Stimulated activated naive CD8-positive, alpha-beta T cell treated with anti-CD3 and anti-CD28 coated beads, Interleukin-15, Interleukin-2, amounts not matched to agents 100 ng/mL and 50 ng/mL, for 24 hours (primary cell): ENCODE measurements at regions not wholly inside any gene's neighbourhood (a gene's known extent, or its start where the extent isn't known, plus 50 kb on each side); places are given as distances from the start of the nearest gene placed in this dataset.
A peak's percentile ranks its signal among the peaks of the same experiment; 100 is the strongest.

Source experiments
- H3K27ac Mint-ChIP-seq: one replicate; pipeline ENCODE4 v1.8.0; 2021; ENCODE audit warnings: mild to moderate bottlenecking, mixed read lengths
- H3K27me3 Mint-ChIP-seq: one replicate; pipeline ENCODE4 v1.8.0; 2021; ENCODE audit warnings: mixed read lengths
- H3K36me3 Mint-ChIP-seq: one replicate; pipeline ENCODE4 v1.8.0; 2021; ENCODE audit warnings: low read depth, mixed read lengths
- H3K4me1 Mint-ChIP-seq: one replicate; pipeline ENCODE4 v1.8.0; 2021; ENCODE audit warnings: low read depth, mixed read lengths
- H3K4me3 Mint-ChIP-seq: one replicate; pipeline ENCODE4 v1.8.0; 2021; ENCODE audit warnings: mild to moderate bottlenecking, mixed read lengths
- H3K9me3 Mint-ChIP-seq: one replicate; pipeline ENCODE4 v1.8.0; 2021; ENCODE audit warnings: mixed read lengths

- Mint-ChIP-seq H3K36me3 (no peaks in the 10 kb centered on the region), H3K4me1 (peaks cover 15% of the 10 kb centered on the region), H3K27me3 (peaks cover 61% of the 10 kb centered on the region)
Observed at GRCh38 chr11:43561832-43562231, 118.7 kb upstream of the HSD17B12 start.

GRCh38 chr11:43567396-43567975 is 113.1 kb upstream of the HSD17B12 start:
- Mint-ChIP-seq H3K27me3 (peaks cover 65% of the 10 kb centered on the region), H3K9me3 (no peaks in the 10 kb centered on the region), H3K27ac (no peak overlapping the region), H3K36me3 (no peaks in the 10 kb centered on the region), H3K4me1 (no peaks in the 10 kb centered on the region), H3K4me3 (no peak overlapping the region)

More at GRCh38 chr11:43561832-43562231, 118.7 kb upstream of the HSD17B12 start:
- H3K4me3 Mint-ChIP-seq: no peak overlapping the region
- no peak overlapping the region for H3K27ac Mint-ChIP-seq
- no peaks in the 10 kb centered on the region for H3K9me3 Mint-ChIP-seq

DNA sequence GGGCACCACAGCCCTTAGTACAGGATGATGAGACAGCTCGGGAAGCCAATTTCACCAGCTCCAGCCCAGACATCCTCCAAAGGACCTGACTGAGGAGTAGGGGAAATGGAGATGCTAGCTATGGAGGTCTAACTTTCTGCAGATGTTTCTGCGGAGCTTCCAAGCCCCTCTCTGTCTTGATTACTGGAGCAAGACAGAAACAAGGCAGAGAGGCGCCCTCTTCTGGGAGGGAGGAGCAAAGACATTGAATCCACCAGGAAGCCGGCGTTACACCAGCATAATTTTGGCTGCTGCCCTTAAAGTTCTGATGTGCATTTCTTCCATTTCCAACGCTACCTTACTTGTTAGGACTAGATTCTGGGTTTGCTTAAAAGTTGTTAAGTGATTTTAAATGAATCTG is 107.3 kb upstream of the HSD17B12 start:
- Mint-ChIP-seq H3K27me3 (peaks cover 100% of the 10 kb centered on the region), H3K4me3 (no peak overlapping the region), H3K9me3 (no peaks in the 10 kb centered on the region), H3K27ac (no peak overlapping the region), H3K4me1 (peaks cover 30% of the 10 kb centered on the region), H3K36me3 (no peaks in the 10 kb centered on the region)

GRCh38 chr11:43573873-43574272 is 106.7 kb upstream of the HSD17B12 start:
- peaks cover 99% of the 10 kb centered on the region for H3K27me3 Mint-ChIP-seq
- H3K4me3 Mint-ChIP-seq: no peak overlapping the region
- H3K36me3 Mint-ChIP-seq: no peaks in the 10 kb centered on the region
- no peaks in the 10 kb centered on the region for H3K9me3 Mint-ChIP-seq
- H3K27ac Mint-ChIP-seq: no peak overlapping the region
- H3K4me1 Mint-ChIP-seq: peaks cover 32% of the 10 kb centered on the region

GRCh38 chr11:43574411-43574810 is 106.1 kb upstream of the HSD17B12 start:
- Mint-ChIP-seq H3K27me3 (peaks cover 97% of the 10 kb centered on the region), H3K27ac (no peak overlapping the region), H3K4me3 (no peak overlapping the region)

DNA sequence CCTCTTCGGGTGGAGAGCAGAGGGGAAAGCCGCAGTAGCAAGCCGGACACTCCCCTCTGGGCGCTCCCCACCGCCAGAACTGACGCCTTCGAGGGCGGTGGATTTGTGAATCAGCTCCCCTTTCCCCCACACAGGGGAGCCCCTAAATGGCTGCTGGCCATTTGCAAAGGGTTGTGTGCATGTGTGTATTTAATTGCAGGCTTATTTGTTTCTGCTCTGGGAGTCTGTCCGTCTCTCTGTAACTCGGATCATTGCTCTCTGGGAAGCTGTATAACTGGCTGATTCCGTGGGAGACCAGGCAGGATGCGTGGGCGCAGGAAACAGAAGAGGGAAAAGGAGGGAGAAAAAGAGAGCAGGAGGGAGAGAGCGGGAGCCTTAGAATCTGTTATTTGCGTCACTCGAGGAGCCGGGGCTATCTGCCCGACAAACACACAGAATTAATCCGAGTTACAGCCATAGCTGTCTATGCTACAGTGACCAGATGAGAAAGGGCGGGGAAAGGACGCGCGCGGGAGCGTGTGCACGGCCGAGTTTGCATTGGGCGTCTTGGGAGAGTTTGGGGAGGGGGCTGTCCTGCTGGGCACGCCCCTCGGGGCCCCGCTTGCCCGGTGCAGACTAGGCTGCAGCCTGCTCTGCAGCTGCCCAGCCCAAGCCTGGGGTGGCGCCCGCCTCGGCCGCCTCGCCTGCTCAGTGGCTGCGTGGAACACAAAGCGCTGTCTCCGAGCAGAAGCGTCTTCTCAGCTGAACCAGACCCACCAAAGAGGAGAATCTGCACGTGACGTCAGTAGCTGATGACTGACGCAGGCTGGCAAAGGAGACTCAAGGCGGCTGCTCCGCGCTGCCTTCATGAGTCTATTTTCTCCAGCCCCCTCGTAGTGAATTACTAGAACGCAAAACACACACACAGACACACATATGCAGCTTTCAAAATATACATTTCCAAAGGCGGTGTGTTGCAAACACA is 105.3 kb upstream of the HSD17B12 start:
- no peak overlapping the region for H3K27ac Mint-ChIP-seq
- H3K36me3 Mint-ChIP-seq: no peaks in the 10 kb centered on the region
- H3K4me3 Mint-ChIP-seq: peak overlapping the region; percentile 36
- peaks cover 43% of the 10 kb centered on the region for H3K4me1 Mint-ChIP-seq
- H3K27me3 Mint-ChIP-seq: peaks cover 94% of the 10 kb centered on the region
- no peaks in the 10 kb centered on the region for H3K9me3 Mint-ChIP-seq

More at GRCh38 chr11:43574411-43574810, 106.1 kb upstream of the HSD17B12 start:
- Mint-ChIP-seq H3K9me3 (no peaks in the 10 kb centered on the region), H3K4me1 (peaks cover 36% of the 10 kb centered on the region), H3K36me3 (no peaks in the 10 kb centered on the region)

- Mint-ChIP-seq H3K36me3 (no peaks in the 10 kb centered on the region), H3K27me3 (peaks cover 94% of the 10 kb centered on the region), H3K4me1 (peaks cover 50% of the 10 kb centered on the region), H3K4me3 (peak overlapping the region; percentile 32), H3K9me3 (no peaks in the 10 kb centered on the region), H3K27ac (no peak overlapping the region)
Observed at GRCh38 chr11:43575913-43576310, 104.6 kb upstream of the HSD17B12 start.

GRCh38 chr11:43576320-43576802 is 104.2 kb upstream of the HSD17B12 start:
- Mint-ChIP-seq H3K9me3 (no peaks in the 10 kb centered on the region), H3K27me3 (peaks cover 92% of the 10 kb centered on the region), H3K4me3 (peak overlapping the region; percentile 18), H3K27ac (peak overlapping the region; percentile 41), H3K4me1 (peaks cover 50% of the 10 kb centered on the region), H3K36me3 (no peaks in the 10 kb centered on the region)

GRCh38 chr11:43576803-43577521 is 103.6 kb upstream of the HSD17B12 start:
- Mint-ChIP-seq H3K9me3 (no peaks in the 10 kb centered on the region), H3K27me3 (peaks cover 92% of the 10 kb centered on the region), H3K4me1 (peaks cover 56% of the 10 kb centered on the region), H3K4me3 (no peak overlapping the region), H3K36me3 (no peaks in the 10 kb centered on the region), H3K27ac (peak overlapping the region; percentile 41)

- H3K4me1 Mint-ChIP-seq: peaks cover 61% of the 10 kb centered on the region
- no peaks in the 10 kb centered on the region for H3K36me3 Mint-ChIP-seq
- H3K27ac Mint-ChIP-seq: peak overlapping the region; percentile 51
- no peak overlapping the region for H3K4me3 Mint-ChIP-seq
- no peaks in the 10 kb centered on the region for H3K9me3 Mint-ChIP-seq
- peaks cover 92% of the 10 kb centered on the region for H3K27me3 Mint-ChIP-seq
Observed at GRCh38 chr11:43577566-43578264, 102.8 kb upstream of the HSD17B12 start.

DNA sequence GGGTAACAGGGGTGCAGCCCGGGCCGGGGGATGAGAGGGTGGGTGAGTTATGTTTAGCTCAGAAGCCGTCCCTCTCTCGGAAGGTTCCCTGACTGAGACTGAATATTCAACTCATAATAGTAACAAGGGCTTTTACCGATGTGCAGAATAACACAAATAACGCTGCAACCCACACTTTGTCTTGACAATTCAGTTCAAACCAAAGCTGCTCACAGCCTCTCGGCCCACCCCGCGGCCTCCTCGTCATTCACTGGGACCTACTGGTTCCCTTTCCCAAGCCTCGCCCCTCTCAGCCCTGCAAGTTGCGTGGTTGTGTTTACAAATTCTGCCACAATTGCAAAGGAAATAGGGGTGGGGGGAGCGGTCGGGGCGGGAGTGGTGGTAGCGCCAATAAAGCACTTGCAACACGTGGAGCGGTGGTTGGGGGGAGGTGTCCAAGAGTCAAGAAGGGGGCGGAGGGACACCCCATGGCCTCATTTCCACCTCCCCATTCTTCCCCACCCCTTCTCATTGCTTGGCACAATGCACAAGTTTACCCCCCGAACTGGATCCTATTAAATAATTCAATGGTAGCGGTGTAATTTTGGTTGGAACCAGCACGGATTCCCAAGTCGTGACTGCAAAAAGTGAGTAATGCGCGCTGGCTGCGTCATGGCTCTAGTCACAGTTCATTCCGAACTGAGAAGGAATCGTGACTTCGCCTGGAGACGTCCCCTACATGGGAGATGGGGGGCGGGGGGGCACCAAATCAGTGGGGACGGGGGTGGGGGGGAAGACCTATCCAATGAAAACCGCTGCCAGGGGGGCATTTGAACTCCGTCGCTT is 102.0 kb upstream of the HSD17B12 start:
- no peaks in the 10 kb centered on the region for H3K36me3 Mint-ChIP-seq
- H3K9me3 Mint-ChIP-seq: no peaks in the 10 kb centered on the region
- no peak overlapping the region for H3K27ac Mint-ChIP-seq
- H3K4me3 Mint-ChIP-seq: peak overlapping the region; percentile 82
- peaks cover 61% of the 10 kb centered on the region for H3K4me1 Mint-ChIP-seq
- peaks cover 91% of the 10 kb centered on the region for H3K27me3 Mint-ChIP-seq

DNA sequence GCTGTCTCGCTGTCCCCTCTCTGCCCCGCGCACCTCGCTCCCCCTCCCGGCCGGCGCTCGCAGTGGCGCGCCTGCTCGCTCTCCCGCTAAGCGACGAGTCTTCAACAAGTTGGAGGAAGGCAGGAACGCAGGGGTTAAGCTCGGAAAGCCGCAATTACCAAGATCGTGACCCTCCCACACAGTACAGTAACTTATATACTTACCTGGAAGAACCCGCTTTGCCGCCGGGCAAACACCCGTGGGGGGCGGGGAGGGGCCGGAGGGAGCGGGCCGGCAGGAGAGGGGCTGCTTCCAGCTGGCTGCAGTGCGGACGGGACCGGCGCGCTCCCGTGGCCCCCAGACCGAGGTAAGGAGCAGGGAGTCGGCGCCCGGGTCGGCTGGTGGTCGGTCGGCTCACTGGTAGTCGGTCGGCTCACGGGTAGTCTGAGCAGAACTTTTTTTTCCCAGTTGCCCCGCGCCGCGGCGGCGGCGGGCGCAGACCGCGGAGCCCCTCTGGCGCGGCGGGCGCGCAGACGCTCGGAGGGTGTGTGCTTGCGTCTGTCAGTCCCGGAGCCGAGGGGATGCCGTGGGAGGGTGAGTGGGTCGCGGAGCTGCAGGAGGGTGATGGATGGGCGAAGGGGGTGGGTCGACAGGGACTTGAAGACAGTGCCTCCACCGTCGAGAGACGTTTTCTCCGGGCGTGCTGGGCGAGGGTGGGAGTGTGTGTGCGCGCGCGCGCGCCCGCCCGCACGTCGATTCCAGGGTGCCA is 101.2 kb upstream of the HSD17B12 start:
- Mint-ChIP-seq H3K4me1 (peaks cover 55% of the 10 kb centered on the region), H3K4me3 (peak overlapping the region; percentile 82), H3K36me3 (no peaks in the 10 kb centered on the region), H3K27me3 (peaks cover 91% of the 10 kb centered on the region), H3K9me3 (no peaks in the 10 kb centered on the region), H3K27ac (no peak overlapping the region)

GRCh38 chr11:43579919-43580276 is 100.6 kb upstream of the HSD17B12 start:
- H3K27ac Mint-ChIP-seq: no peak overlapping the region
- no peaks in the 10 kb centered on the region for H3K36me3 Mint-ChIP-seq
- H3K4me1 Mint-ChIP-seq: peaks cover 50% of the 10 kb centered on the region
- H3K4me3 Mint-ChIP-seq: peak overlapping the region; percentile 82
- H3K27me3 Mint-ChIP-seq: peaks cover 90% of the 10 kb centered on the region
- H3K9me3 Mint-ChIP-seq: no peaks in the 10 kb centered on the region
